Choroid plexus epithelial cell (primary cell): ENCODE measurements at regions not wholly inside any gene's neighbourhood (a gene's known extent, or its start where the extent isn't known, plus 50 kb on each side); places are given as distances from the start of the nearest gene placed in this dataset.

ENCODE experiments used
- DNase-seq: peaks from one replicate; pipeline ENCODE4 v3.0.0-alpha.2; 2010; ENCODE audit warnings: low read depth
- H3K4me3 ChIP-seq: 2 replicates; pipeline ENCODE4 v1.5.1; 2011; ENCODE audit warnings: low read depth, mild to moderate bottlenecking, control low read depth, low read length, moderate library complexity
- TF ChIP-seq, protein P1 (sequence below): conservative IDR thresholded peaks from 2 replicates; pipeline ENCODE4 v1.5.1; 2011; ENCODE audit warnings: low read depth, mild to moderate bottlenecking, control low read depth, inconsistent platforms, low read length, moderate library complexity

GRCh38 chr22:46064966-46065666 is 85.2 kb upstream of the PPARA start:
- H3K4me3 ChIP-seq = no peak overlapping the region
- TF ChIP-seq, protein P1, sequence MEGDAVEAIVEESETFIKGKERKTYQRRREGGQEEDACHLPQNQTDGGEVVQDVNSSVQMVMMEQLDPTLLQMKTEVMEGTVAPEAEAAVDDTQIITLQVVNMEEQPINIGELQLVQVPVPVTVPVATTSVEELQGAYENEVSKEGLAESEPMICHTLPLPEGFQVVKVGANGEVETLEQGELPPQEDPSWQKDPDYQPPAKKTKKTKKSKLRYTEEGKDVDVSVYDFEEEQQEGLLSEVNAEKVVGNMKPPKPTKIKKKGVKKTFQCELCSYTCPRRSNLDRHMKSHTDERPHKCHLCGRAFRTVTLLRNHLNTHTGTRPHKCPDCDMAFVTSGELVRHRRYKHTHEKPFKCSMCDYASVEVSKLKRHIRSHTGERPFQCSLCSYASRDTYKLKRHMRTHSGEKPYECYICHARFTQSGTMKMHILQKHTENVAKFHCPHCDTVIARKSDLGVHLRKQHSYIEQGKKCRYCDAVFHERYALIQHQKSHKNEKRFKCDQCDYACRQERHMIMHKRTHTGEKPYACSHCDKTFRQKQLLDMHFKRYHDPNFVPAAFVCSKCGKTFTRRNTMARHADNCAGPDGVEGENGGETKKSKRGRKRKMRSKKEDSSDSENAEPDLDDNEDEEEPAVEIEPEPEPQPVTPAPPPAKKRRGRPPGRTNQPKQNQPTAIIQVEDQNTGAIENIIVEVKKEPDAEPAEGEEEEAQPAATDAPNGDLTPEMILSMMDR = no peak
- DNase-seq = no peak

GRCh38 chr22:46065691-46066454 is 84.5 kb upstream of the PPARA start:
- TF ChIP-seq, protein P1 = no peak
- no peak overlapping the region for H3K4me3 ChIP-seq
- DNase-seq = no peak

GRCh38 chr22:46066691-46067090 is 83.6 kb upstream of the PPARA start:
- no peak for DNase-seq
- TF ChIP-seq, protein P1 = no peak
- H3K4me3 ChIP-seq = no peak overlapping the region

- no peak for DNase-seq
- TF ChIP-seq, protein P1 = no peak
- no peak overlapping the region for H3K4me3 ChIP-seq
These were observed 82.9 kb upstream of the PPARA start for GRCh38 chr22:46067159-46068111.

GRCh38 chr22:46068181-46068592 is 82.1 kb upstream of the PPARA start:
- H3K4me3 ChIP-seq = no peak overlapping the region
- TF ChIP-seq, protein P1 = no peak
- no peak for DNase-seq

DNA sequence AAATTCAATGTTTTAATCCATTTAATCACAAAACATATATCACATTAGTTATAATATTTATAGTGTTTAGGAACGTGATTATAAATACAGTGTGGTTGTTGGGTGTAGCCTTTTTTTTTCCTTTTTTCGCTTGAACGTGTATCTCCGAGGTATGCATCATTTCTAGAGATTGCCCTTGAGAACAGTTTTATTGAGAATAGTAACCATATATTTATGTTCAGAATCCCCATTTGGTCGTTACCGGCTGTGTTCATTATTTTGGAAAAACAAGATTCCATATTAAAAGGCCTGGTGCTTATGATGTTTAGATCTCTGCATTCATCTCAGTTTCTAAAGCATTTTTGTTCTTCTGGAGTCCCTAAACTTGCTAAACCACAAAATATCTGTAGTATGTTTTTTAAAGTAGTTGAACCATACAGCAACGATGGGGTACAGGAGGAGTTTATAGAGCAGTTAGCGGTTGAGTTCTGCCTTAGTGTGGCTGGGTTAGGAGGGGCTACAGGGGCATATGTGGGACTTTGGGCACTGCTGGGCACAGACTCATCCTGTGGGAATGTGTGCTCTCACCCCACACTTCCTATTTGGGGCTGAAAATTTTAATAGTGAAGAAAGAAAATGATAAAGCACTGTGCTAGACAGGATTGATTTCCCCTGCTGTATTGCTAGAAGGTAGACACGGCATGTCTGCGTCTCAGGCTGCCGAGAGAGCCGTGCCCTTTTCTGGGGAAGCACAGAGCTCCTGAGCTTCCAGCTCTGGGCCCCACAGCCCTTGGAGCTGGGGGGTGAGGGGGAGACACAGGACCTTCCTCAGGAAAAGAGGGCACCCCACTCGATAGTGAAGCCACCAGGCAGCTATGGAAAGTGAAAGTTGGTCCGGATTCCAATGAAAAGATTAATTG is 81.5 kb upstream of the PPARA start:
- TF ChIP-seq, protein P1 = no peak
- H3K4me3 ChIP-seq = peak overlapping the region; percentile 95
- DNase-seq = peak; percentile 55
